SU-DHL-6 (cell line): ENCODE measurements at regions not wholly inside any gene's neighbourhood (a gene's known extent, or its start where the extent isn't known, plus 50 kb on each side); places are given as distances from the start of the nearest gene placed in this dataset.

Experiments
- H2AFZ ChIP-seq: fragments of 200-600 bp; sonication (generic); 2 replicates; pipeline ENCODE4 v1.6.1; 2014; ENCODE audit warnings: low read depth, mild to moderate bottlenecking, moderate library complexity, mixed read lengths, antibody characterized with exemption, low read length; ENCODE audit not compliant: severe bottlenecking
- H3F3A ChIP-seq: fragments of 200-600 bp; shearing (Covaris generic); 2 replicates; pipeline ENCODE4 v1.6.0; 2016; ENCODE audit warnings: antibody characterized with exemption, mild to moderate bottlenecking; ENCODE audit not compliant: insufficient read depth
- H3K27ac ChIP-seq: fragments of 200-600 bp; sonication (generic); 2 replicates; pipeline ENCODE4 v1.5.1; 2016; ENCODE audit warnings: low read depth, mild to moderate bottlenecking, low read length, moderate library complexity, mixed read lengths
- H3K27me3 ChIP-seq: fragments of 200-600 bp; sonication (generic), shearing (Covaris generic); 2 replicates; pipeline ENCODE4 v1.6.0; 2014; ENCODE audit warnings: mild to moderate bottlenecking, low read length
- H3K36me3 ChIP-seq: fragments of 200-600 bp; sonication (generic); 2 replicates; pipeline ENCODE4 v1.6.1; 2014; ENCODE audit warnings: mild to moderate bottlenecking, low read length, mixed read lengths
- H3K4me2 ChIP-seq: fragments of 300-600, 200-600 bp; shearing (Covaris generic), sonication (generic); 2 replicates; pipeline ENCODE4 v1.6.0; 2014; ENCODE audit warnings: low read length, low read depth, mild to moderate bottlenecking; ENCODE audit not compliant: poor library complexity, severe bottlenecking
- H3K4me3 ChIP-seq: fragments of 200-600 bp; sonication (generic); 2 replicates; pipeline ENCODE4 v1.5.1; 2014; ENCODE audit warnings: antibody characterized with exemption, low read length, mild to moderate bottlenecking, mixed read lengths; ENCODE audit not compliant: insufficient read depth, poor library complexity, severe bottlenecking
- H3K79me2 ChIP-seq: fragments of 200-600 bp; sonication (generic); 2 replicates; pipeline ENCODE4 v1.6.1; 2014; ENCODE audit warnings: mild to moderate bottlenecking, low read length, moderate library complexity; ENCODE audit not compliant: insufficient read depth
- H3K9ac ChIP-seq: fragments of 200-600 bp; sonication (generic); 2 replicates; pipeline ENCODE4 v1.7.0; 2014; ENCODE audit warnings: mild to moderate bottlenecking, low read length
- H3K9me2 ChIP-seq: fragments of 200-600 bp; sonication (generic); replicated peaks from 2 replicates; pipeline ENCODE4 v1.6.1; 2014; ENCODE audit warnings: low read length; ENCODE audit not compliant: insufficient read depth
- H3K9me3 ChIP-seq: fragments of 200-600 bp; sonication (generic); 2 replicates; pipeline ENCODE4 v1.6.1; 2014; ENCODE audit warnings: low read length, mixed read lengths; ENCODE audit not compliant: insufficient read depth
- H4K20me1 ChIP-seq: fragments of 200-600 bp; sonication (generic); 2 replicates; pipeline ENCODE4 v1.6.1; 2014; ENCODE audit warnings: low read depth, mild to moderate bottlenecking, antibody characterized with exemption, low read length, moderate library complexity, mixed read lengths
- CTCF ChIP-seq: fragments of 200-600 bp; sonication (generic); IDR thresholded peaks from one replicate; pipeline ENCODE4 v1.5.1; 2017; ENCODE audit warnings: antibody characterized with exemption, mild to moderate bottlenecking, low read length, moderate library complexity; ENCODE audit not compliant: insufficient read depth, poor library complexity, severe bottlenecking
- EZH2phosphoT487 ChIP-seq: fragments of 200-600 bp; sonication (generic), shearing (Covaris generic); conservative IDR thresholded peaks from 2 replicates; pipeline ENCODE4 v1.6.1; 2018; ENCODE audit warnings: mild to moderate bottlenecking, antibody characterized with exemption, low read length, moderate library complexity, mixed read lengths

DNA sequence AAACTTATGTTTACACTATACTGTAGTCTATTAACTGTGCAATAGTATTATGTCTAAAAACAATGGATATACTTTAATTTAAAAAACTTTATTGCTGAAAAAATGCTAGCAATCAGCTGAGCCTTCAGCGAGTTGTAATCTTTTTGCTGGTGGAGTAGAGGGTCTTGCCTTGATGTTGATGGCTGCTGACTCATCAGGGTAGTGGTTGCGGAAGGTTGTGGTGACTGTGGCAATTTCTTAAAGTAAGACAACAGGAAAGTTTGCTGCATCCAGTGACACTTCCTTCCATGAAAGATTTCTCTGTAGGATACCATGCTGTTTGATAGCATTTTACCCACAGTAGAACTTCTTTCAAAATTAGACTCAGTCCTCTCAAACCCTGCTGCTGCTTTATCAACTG is 234.7 kb upstream of the CSF3R start:
- H3K4me2 ChIP-seq, result no peak overlapping the region
- H3K36me3 ChIP-seq, result no peaks in the 10 kb centered on the region
- H3K9ac ChIP-seq, result no peak overlapping the region
- H3K9me2 ChIP-seq, result no peaks in the 10 kb centered on the region
- no peaks in the 10 kb centered on the region for H3F3A ChIP-seq
- H3K27me3 ChIP-seq, result no peaks in the 10 kb centered on the region
- no peak overlapping the region for H2AFZ ChIP-seq
- no peaks in the 10 kb centered on the region for H3K9me3 ChIP-seq
- H3K27ac ChIP-seq, result no peak overlapping the region
- no peak overlapping the region for H3K4me3 ChIP-seq
- H4K20me1 ChIP-seq, result no peaks in the 10 kb centered on the region
- no peaks in the 10 kb centered on the region for H3K79me2 ChIP-seq
- TF ChIP-seq EZH2phosphoT487 (no peak), CTCF (no peak)

GRCh38 chr1:36715797-36716196 is 233.1 kb upstream of the CSF3R start:
- no peaks in the 10 kb centered on the region for H3K36me3 ChIP-seq
- H3F3A ChIP-seq, result no peaks in the 10 kb centered on the region
- no peak overlapping the region for H3K27ac ChIP-seq
- no peak for TF ChIP-seq EZH2phosphoT487
- TF ChIP-seq CTCF, result no peak
- H3K4me2 ChIP-seq, result no peak overlapping the region
- no peaks in the 10 kb centered on the region for H3K27me3 ChIP-seq
- H2AFZ ChIP-seq, result no peak overlapping the region
- H3K9ac ChIP-seq, result no peak overlapping the region
- no peaks in the 10 kb centered on the region for H3K79me2 ChIP-seq
- H3K9me3 ChIP-seq, result no peaks in the 10 kb centered on the region
- H3K9me2 ChIP-seq, result no peaks in the 10 kb centered on the region
- H4K20me1 ChIP-seq, result no peaks in the 10 kb centered on the region
- no peak overlapping the region for H3K4me3 ChIP-seq

GRCh38 chr1:36714301-36714700 is 231.6 kb upstream of the CSF3R start:
- Histone ChIP-seq H3K9me3 (no peaks in the 10 kb centered on the region), H3K9me2 (no peaks in the 10 kb centered on the region), H3K36me3 (no peaks in the 10 kb centered on the region), H3K4me3 (no peak overlapping the region), H3K27ac (no peak overlapping the region), H2AFZ (no peak overlapping the region), H3K27me3 (no peaks in the 10 kb centered on the region), H3K79me2 (no peaks in the 10 kb centered on the region), H3K9ac (no peak overlapping the region), H3F3A (no peaks in the 10 kb centered on the region), H4K20me1 (no peaks in the 10 kb centered on the region), H3K4me2 (no peak overlapping the region)
- TF ChIP-seq CTCF, result no peak
- TF ChIP-seq EZH2phosphoT487, result no peak

GRCh38 chr1:36711480-36711879 is 228.8 kb upstream of the CSF3R start:
- no peak overlapping the region for H2AFZ ChIP-seq
- no peaks in the 10 kb centered on the region for H3F3A ChIP-seq
- H3K4me3 ChIP-seq, result no peak overlapping the region
- H4K20me1 ChIP-seq, result no peaks in the 10 kb centered on the region
- TF ChIP-seq EZH2phosphoT487 (no peak), CTCF (no peak)
- H3K79me2 ChIP-seq, result no peaks in the 10 kb centered on the region
- H3K27me3 ChIP-seq, result no peaks in the 10 kb centered on the region
- H3K9me2 ChIP-seq, result no peaks in the 10 kb centered on the region
- no peak overlapping the region for H3K9ac ChIP-seq
- H3K4me2 ChIP-seq, result no peak overlapping the region
- H3K36me3 ChIP-seq, result no peaks in the 10 kb centered on the region
- no peak overlapping the region for H3K27ac ChIP-seq
- no peaks in the 10 kb centered on the region for H3K9me3 ChIP-seq
